Activated gamma-delta T cell treated with anti-CD3 and anti-CD28 coated beads, Interleukin-2, amount 50 U/mL, for 16 hours (primary cell): ENCODE measurements at regions not wholly inside any gene's neighbourhood (a gene's known extent, or its start where the extent isn't known, plus 50 kb on each side); places are given as distances from the start of the nearest gene placed in this dataset.

Source experiments
- DNase-seq: peaks from one replicate; pipeline ENCODE4 v3.0.0-alpha.2; 2020; ENCODE audit warnings: low read depth

GRCh38 chr17:79342376-79342775 lies 267.8 kb downstream of the ENGASE start:
- DNase-seq: no peak

- DNase-seq: no peak
These were observed 267.2 kb downstream of the ENGASE start for GRCh38 chr17:79341816-79342215.

GRCh38 chr17:79341222-79341780 lies 266.7 kb downstream of the ENGASE start:
- no peak for DNase-seq

- no peak for DNase-seq
These were observed 266.0 kb downstream of the ENGASE start for GRCh38 chr17:79340333-79341221.

- no peak for DNase-seq
These were observed 264.7 kb downstream of the ENGASE start for GRCh38 chr17:79339321-79339720.

- DNase-seq: no peak
These were observed 264.0 kb downstream of the ENGASE start for GRCh38 chr17:79338604-79339003.

- no peak for DNase-seq
These were observed 263.5 kb downstream of the ENGASE start for GRCh38 chr17:79338152-79338551.

- DNase-seq: no peak
These were observed 262.4 kb downstream of the ENGASE start for GRCh38 chr17:79337053-79337452.

- DNase-seq: no peak
These were observed 260.8 kb downstream of the ENGASE start for GRCh38 chr17:79335456-79335855.

GRCh38 chr17:79332011-79332554 lies 257.5 kb downstream of the ENGASE start:
- DNase-seq: no peak

- no peak for DNase-seq
These were observed 256.9 kb downstream of the ENGASE start for GRCh38 chr17:79331492-79331891.

- no peak for DNase-seq
These were observed 256.1 kb downstream of the ENGASE start for GRCh38 chr17:79330696-79331095.

- no peak for DNase-seq
These were observed 255.6 kb downstream of the ENGASE start for GRCh38 chr17:79330229-79330628.

GRCh38 chr17:79326814-79327213 lies 252.2 kb downstream of the ENGASE start:
- no peak for DNase-seq

GRCh38 chr17:79325709-79326430 lies 251.2 kb downstream of the ENGASE start:
- DNase-seq: no peak

GRCh38 chr17:79324194-79324593 lies 249.6 kb downstream of the ENGASE start:
- DNase-seq: no peak

- DNase-seq: no peak
These were observed 248.9 kb downstream of the ENGASE start for GRCh38 chr17:79323566-79323965.

- DNase-seq: no peak
These were observed 247.8 kb downstream of the ENGASE start for GRCh38 chr17:79322211-79323123.

- no peak for DNase-seq
These were observed 245.7 kb downstream of the ENGASE start for GRCh38 chr17:79320331-79320730.

GRCh38 chr17:79317916-79318315 lies 243.3 kb downstream of the ENGASE start:
- no peak for DNase-seq

- DNase-seq: no peak
These were observed 242.2 kb downstream of the ENGASE start for GRCh38 chr17:79316805-79317204.
